ENCODE measurements at regions not wholly inside any gene's neighbourhood (a gene's known extent, or its start where the extent isn't known, plus 50 kb on each side); places are given as distances from the start of the nearest gene placed in this dataset.

DNA sequence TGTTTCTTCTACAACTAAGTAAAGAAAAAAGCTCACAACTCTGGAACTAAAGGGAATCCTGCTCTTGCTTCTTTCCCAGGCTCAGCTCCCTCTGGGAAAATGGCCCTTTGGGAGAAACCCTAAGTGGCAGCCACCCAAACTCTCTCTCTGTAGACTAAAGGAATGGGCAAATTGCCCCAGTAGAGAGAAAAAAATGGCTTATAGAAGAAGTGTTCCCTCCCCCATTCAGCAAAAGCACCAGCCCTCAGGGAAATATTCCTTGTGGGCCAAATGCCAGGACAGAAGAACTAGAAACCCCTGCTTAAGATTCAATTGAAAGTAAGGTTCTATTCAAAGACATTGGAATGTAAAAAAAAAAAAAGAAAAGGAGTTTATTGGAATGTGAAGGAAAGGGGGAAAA is 603.7 kb upstream of the ALCAM start:
- intact Hi-C loops (cut with micrococcal nuclease; ENCODE audit: unreplicated experiment) = no loop called here

More for the DNA sequence above, 603.7 kb upstream of the ALCAM start:
- Histone ChIP-seq H3K36me3 (ENCODE audit: control insufficient read depth in 2 of 2, insufficient read depth in 2 of 2, low read length in 1 of 2) (no peaks in the 10 kb centered on the region), H3K27ac (ENCODE audit: control insufficient read depth, insufficient read depth) (no peak overlapping the region), H4K20me1 (ENCODE audit: control insufficient read depth, insufficient read depth) (no peaks in the 10 kb centered on the region), H3K79me2 (ENCODE audit: control insufficient read depth, insufficient read depth, low read length) (no peaks in the 10 kb centered on the region), H3K27me3 (replicated peaks in 1 of 2; ENCODE audit: control insufficient read depth in 2 of 2, insufficient read depth in 2 of 2, low read length in 1 of 2) (no peaks in the 10 kb centered on the region; a peak in 1 of 4 replicates), H3K4me3 (no peak overlapping the region), H3K4me2 (ENCODE audit: control insufficient read depth, insufficient read depth) (no peak overlapping the region), H3K4me1 (ENCODE audit: control insufficient read depth, insufficient read depth, low read length) (no peaks in the 10 kb centered on the region), H2AFZ (ENCODE audit: control insufficient read depth, low read depth, low read length) (no peak overlapping the region), H3K9me3 (replicated peaks; ENCODE audit: control insufficient read depth, insufficient read depth, low read length) (no peaks in the 10 kb centered on the region), H3K9ac (ENCODE audit: control insufficient read depth, insufficient read depth, low read length) (no peak overlapping the region)
- TF ChIP-seq ZNF207 (IDR thresholded peaks at IDR 0.05; ENCODE audit: borderline replicate concordance) (no peak), NFYB (IDR thresholded peaks at IDR 0.05; ENCODE audit: insufficient read depth, low read depth, low read length) (no peak), MEF2A (IDR thresholded peaks at IDR 0.05; ENCODE audit: insufficient read depth, low read depth, low read length) (no peak), BCL11A (IDR thresholded peaks at IDR 0.05; ENCODE audit: low read depth, low read length) (no peak), SMAD5 (IDR thresholded peaks at IDR 0.05; ENCODE audit: low read depth) (no peak), EGR1 (IDR thresholded peaks at IDR 0.05; ENCODE audit: borderline replicate concordance in 1 of 2, low read depth in 2 of 2, low read length in 2 of 2) (no peak), EZH2 (IDR thresholded peaks at IDR 0.05; ENCODE audit: borderline replicate concordance, control insufficient read depth, low read depth, low read length) (no peak), ASH2L (IDR thresholded peaks at IDR 0.05; ENCODE audit: borderline replicate concordance, low read depth) (no peak), MTA3 (IDR thresholded peaks at IDR 0.05; ENCODE audit: borderline replicate concordance, low read length) (no peak), STAT3 (IDR thresholded peaks at IDR 0.05; ENCODE audit: low read depth, low read length) (no peak), SREBF2 (IDR thresholded peaks at IDR 0.05; ENCODE audit: low read length) (no peak), BMI1 (IDR thresholded peaks at IDR 0.05; ENCODE audit: borderline replicate concordance) (no peak)
- TF ChIP-seq, protein P1, sequence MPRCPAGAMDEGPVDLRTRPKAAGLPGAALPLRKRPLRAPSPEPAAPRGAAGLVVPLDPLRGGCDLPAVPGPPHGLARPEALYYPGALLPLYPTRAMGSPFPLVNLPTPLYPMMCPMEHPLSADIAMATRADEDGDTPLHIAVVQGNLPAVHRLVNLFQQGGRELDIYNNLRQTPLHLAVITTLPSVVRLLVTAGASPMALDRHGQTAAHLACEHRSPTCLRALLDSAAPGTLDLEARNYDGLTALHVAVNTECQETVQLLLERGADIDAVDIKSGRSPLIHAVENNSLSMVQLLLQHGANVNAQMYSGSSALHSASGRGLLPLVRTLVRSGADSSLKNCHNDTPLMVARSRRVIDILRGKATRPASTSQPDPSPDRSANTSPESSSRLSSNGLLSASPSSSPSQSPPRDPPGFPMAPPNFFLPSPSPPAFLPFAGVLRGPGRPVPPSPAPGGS (IDR thresholded peaks at IDR 0.05; ENCODE audit: borderline replicate concordance, insufficient read depth, low read depth, low read length, poor library complexity, severe bottlenecking) = no peak
- TF ChIP-seq, protein P2, sequence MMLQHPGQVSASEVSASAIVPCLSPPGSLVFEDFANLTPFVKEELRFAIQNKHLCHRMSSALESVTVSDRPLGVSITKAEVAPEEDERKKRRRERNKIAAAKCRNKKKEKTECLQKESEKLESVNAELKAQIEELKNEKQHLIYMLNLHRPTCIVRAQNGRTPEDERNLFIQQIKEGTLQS (IDR thresholded peaks at IDR 0.05; ENCODE audit: borderline replicate concordance, extremely low read depth, low read depth, low read length) = no peak
- TF ChIP-seq, protein P3, sequence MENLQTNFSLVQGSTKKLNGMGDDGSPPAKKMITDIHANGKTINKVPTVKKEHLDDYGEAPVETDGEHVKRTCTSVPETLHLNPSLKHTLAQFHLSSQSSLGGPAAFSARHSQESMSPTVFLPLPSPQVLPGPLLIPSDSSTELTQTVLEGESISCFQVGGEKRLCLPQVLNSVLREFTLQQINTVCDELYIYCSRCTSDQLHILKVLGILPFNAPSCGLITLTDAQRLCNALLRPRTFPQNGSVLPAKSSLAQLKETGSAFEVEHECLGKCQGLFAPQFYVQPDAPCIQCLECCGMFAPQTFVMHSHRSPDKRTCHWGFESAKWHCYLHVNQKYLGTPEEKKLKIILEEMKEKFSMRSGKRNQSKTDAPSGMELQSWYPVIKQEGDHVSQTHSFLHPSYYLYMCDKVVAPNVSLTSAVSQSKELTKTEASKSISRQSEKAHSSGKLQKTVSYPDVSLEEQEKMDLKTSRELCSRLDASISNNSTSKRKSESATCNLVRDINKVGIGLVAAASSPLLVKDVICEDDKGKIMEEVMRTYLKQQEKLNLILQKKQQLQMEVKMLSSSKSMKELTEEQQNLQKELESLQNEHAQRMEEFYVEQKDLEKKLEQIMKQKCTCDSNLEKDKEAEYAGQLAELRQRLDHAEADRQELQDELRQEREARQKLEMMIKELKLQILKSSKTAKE (IDR thresholded peaks at IDR 0.05; ENCODE audit: low read depth, poor library complexity, severe bottlenecking) = no peak
- ChIA-PET POLR2A (no interaction called here), SMC1A (ENCODE audit: uncharacterized antibody, unreplicated experiment) (interaction anchor here (0.7 to 1.3 kb wide), 2 partner anchors 8 to 20 kb away, joined by 3 read pairs; no protein-coding TSS in a partner anchor), RAD21 (ENCODE audit: unreplicated experiment) (interaction anchor here (0.7 kb wide), 1 partner anchor 1295 kb away, joined by 3 read pairs; no protein-coding TSS in a partner anchor), CTCF (no interaction called here)
- BruUV-seq (replicated peaks) = no TSS peak
- ATAC-seq = no peak
- DNase-seq (ENCODE audit: low read depth, low spot score) = no peak
- FAIRE-seq = no peak
- in situ Hi-C loops (cut with MboI) = no loop called here
